Endodermal cell (in vitro differentiated cells): ENCODE measurements at regions not wholly inside any gene's neighbourhood (a gene's known extent, or its start where the extent isn't known, plus 50 kb on each side); places are given as distances from the start of the nearest gene placed in this dataset.

Source experiments
- DNase-seq: peaks from one replicate; pipeline ENCODE4 v3.0.0-alpha.2; 2017
- H3K27ac ChIP-seq: 2 replicates; pipeline ENCODE4 v1.5.1; 2013; ENCODE audit warnings: mild to moderate bottlenecking, low read depth, low read length, moderate library complexity
- H3K27me3 ChIP-seq: 2 replicates; pipeline ENCODE4 v1.6.1; 2013; ENCODE audit warnings: mild to moderate bottlenecking, low read length, moderate library complexity; ENCODE audit not compliant: insufficient read depth, control insufficient read depth, poor library complexity, severe bottlenecking
- H3K36me3 ChIP-seq: 2 replicates; pipeline ENCODE4 v1.7.0; 2013; ENCODE audit warnings: mild to moderate bottlenecking, low read length, moderate library complexity; ENCODE audit not compliant: control insufficient read depth, insufficient read depth
- H3K4me1 ChIP-seq: one replicate; pipeline ENCODE4 v1.7.0; 2013; ENCODE audit warnings: low read length; ENCODE audit not compliant: control insufficient read depth, insufficient read depth
- H3K4me3 ChIP-seq: 2 replicates; pipeline ENCODE4 v1.5.1; 2013; ENCODE audit warnings: mild to moderate bottlenecking, low read length, moderate library complexity
- H3K9ac ChIP-seq: 2 replicates; pipeline ENCODE4 v1.6.1; 2013; ENCODE audit warnings: mild to moderate bottlenecking, low read length, moderate library complexity; ENCODE audit not compliant: poor library complexity, severe bottlenecking; ENCODE audit errors: extremely low read depth
- H3K9me3 ChIP-seq: 2 replicates; pipeline ENCODE4 v1.6.1; 2013; ENCODE audit warnings: mild to moderate bottlenecking, low read length, moderate library complexity; ENCODE audit not compliant: control insufficient read depth
- H3K27ac Mint-ChIP-seq: 2 replicates; pipeline ENCODE4 v1.8.0; 2020; ENCODE audit warnings: mixed read lengths
- H3K27me3 Mint-ChIP-seq: 2 replicates; pipeline ENCODE4 v1.8.0; 2021; ENCODE audit warnings: mild to moderate bottlenecking, mixed read lengths; ENCODE audit not compliant: insufficient read depth
- H3K36me3 Mint-ChIP-seq: 2 replicates; pipeline ENCODE4 v1.8.0; 2020; ENCODE audit warnings: low read depth, mixed read lengths
- H3K4me1 Mint-ChIP-seq: 2 replicates; pipeline ENCODE4 v1.8.0; 2020; ENCODE audit warnings: mixed read lengths
- H3K4me3 Mint-ChIP-seq: 2 replicates; pipeline ENCODE4 v1.8.0; 2020; ENCODE audit warnings: mild to moderate bottlenecking, moderate library complexity, mixed read lengths
- H3K9me3 Mint-ChIP-seq: 2 replicates; pipeline ENCODE4 v1.8.0; 2020; ENCODE audit warnings: mild to moderate bottlenecking, mixed read lengths
- CTCF ChIP-seq: fragments of 200-600 bp; sonication (generic); conservative IDR thresholded peaks from 2 replicates; pipeline ENCODE4 v1.5.0; 2021; ENCODE audit warnings: antibody characterized with exemption, mild to moderate bottlenecking
- WGBS, 2 experiments: methylation state at CpG; one replicate each; pipeline versions ENCODE4 v1.1.5 to v1.1.7; 2013; ENCODE audit warnings: missing lambda C conversion rate in 2 of 2, mixed read lengths in 1 of 2; ENCODE audit not compliant: insufficient coverage in 1 of 2, insufficient read length in 1 of 2; 5-methylcytosine and 5-hydroxymethylcytosine counted together

GRCh38 chr1:189609167-189609566 is 868.5 kb downstream of the BRINP3 start:
- no peak for DNase-seq
- 77% methylated on average over 2 of the region's 2 CpGs; no CpG with 5 or more reads in 1 of the 2 experiments for WGBS, 2 experiments
- Histone ChIP-seq H3K27ac (no peak overlapping the region), H3K9ac (no peak overlapping the region), H3K27me3 (no peaks in the 10 kb centered on the region), H3K9me3 (no peaks in the 10 kb centered on the region), H3K4me3 (no peak overlapping the region), H3K36me3 (no peaks in the 10 kb centered on the region), H3K4me1 (no peaks in the 10 kb centered on the region)
- Mint-ChIP-seq H3K36me3 (no peaks in the 10 kb centered on the region), H3K27me3 (no peaks in the 10 kb centered on the region), H3K27ac (no peak overlapping the region), H3K9me3 (no peaks in the 10 kb centered on the region), H3K4me1 (no peaks in the 10 kb centered on the region), H3K4me3 (no peak overlapping the region)
- TF ChIP-seq CTCF: no peak

- WGBS, 2 experiments: 76% methylated on average over 5 of the region's 5 CpGs; no CpG with 5 or more reads in 1 of the 2 experiments
- H3K9me3 ChIP-seq: no peaks in the 10 kb centered on the region
- no peaks in the 10 kb centered on the region for H3K36me3 ChIP-seq
- Mint-ChIP-seq H3K4me3 (no peak overlapping the region), H3K27ac (no peak overlapping the region), H3K9me3 (no peaks in the 10 kb centered on the region), H3K4me1 (no peaks in the 10 kb centered on the region), H3K27me3 (no peaks in the 10 kb centered on the region), H3K36me3 (no peaks in the 10 kb centered on the region)
- H3K27me3 ChIP-seq: no peaks in the 10 kb centered on the region
- TF ChIP-seq CTCF: no peak
- no peak overlapping the region for H3K27ac ChIP-seq
- DNase-seq: no peak
- no peak overlapping the region for H3K9ac ChIP-seq
- H3K4me3 ChIP-seq: no peak overlapping the region
- no peaks in the 10 kb centered on the region for H3K4me1 ChIP-seq
Measured at GRCh38 chr1:189616893-189617292, 860.8 kb downstream of the BRINP3 start.

- H3K27me3 Mint-ChIP-seq: no peaks in the 10 kb centered on the region
- no peaks in the 10 kb centered on the region for H3K4me1 Mint-ChIP-seq
- no peak overlapping the region for H3K4me3 Mint-ChIP-seq
- H3K9me3 ChIP-seq: no peaks in the 10 kb centered on the region
- H3K27me3 ChIP-seq: no peaks in the 10 kb centered on the region
- no peaks in the 10 kb centered on the region for H3K9me3 Mint-ChIP-seq
- no peak overlapping the region for H3K27ac Mint-ChIP-seq
- H3K9ac ChIP-seq: no peak overlapping the region
- H3K36me3 Mint-ChIP-seq: no peaks in the 10 kb centered on the region
- H3K36me3 ChIP-seq: no peaks in the 10 kb centered on the region
- no peak for TF ChIP-seq CTCF
- H3K27ac ChIP-seq: no peak overlapping the region
- no peak overlapping the region for H3K4me3 ChIP-seq
- H3K4me1 ChIP-seq: no peaks in the 10 kb centered on the region
- WGBS, 2 experiments: 40 to 80% methylated on average over 1 to 3 of the region's 3 CpGs
- no peak for DNase-seq
Measured at GRCh38 chr1:189619682-189620332, 857.9 kb downstream of the BRINP3 start.
